ENCODE measurements at regions not wholly inside any gene's neighbourhood (a gene's known extent, or its start where the extent isn't known, plus 50 kb on each side); places are given as distances from the start of the nearest gene placed in this dataset.

GRCh38 chr16:48479329-48479728 is 94.1 kb upstream of the SIAH1 start:
- Histone ChIP-seq H3K9ac (ENCODE audit: low read length) (no peak overlapping the region), H3K4me3 (ENCODE audit: low read length) (no peak overlapping the region), H3K27me3 (ENCODE audit: low read depth, low read length) (peaks cover 23% of the 10 kb centered on the region), H3K9me3 (ENCODE audit: insufficient read depth, low read length) (no peaks in the 10 kb centered on the region), H2AFZ (ENCODE audit: low read depth, low read length) (no peak overlapping the region), H4K20me1 (ENCODE audit: insufficient read depth, low read length) (no peaks in the 10 kb centered on the region), H3K79me2 (ENCODE audit: low read length) (no peaks in the 10 kb centered on the region), H3K4me1 (ENCODE audit: low read length) (no peaks in the 10 kb centered on the region), H3K27ac (ENCODE audit: low read length) (no peak overlapping the region), H3K4me2 (ENCODE audit: low read length) (no peak overlapping the region), H3K36me3 (replicated peaks; ENCODE audit: low read depth, low read length) (no peaks in the 10 kb centered on the region)
- TF ChIP-seq EZH2phosphoT487 (IDR thresholded peaks at IDR 0.05; ENCODE audit: low read depth), result no peak
- TF ChIP-seq CTCF (IDR thresholded peaks at IDR 0.05; ENCODE audit: low read depth, low read length), result no peak

- no peak overlapping the region for H3K9ac ChIP-seq (ENCODE audit: low read length)
- no peaks in the 10 kb centered on the region for H3K36me3 ChIP-seq (replicated peaks; ENCODE audit: low read depth, low read length)
- H3K27ac ChIP-seq (ENCODE audit: low read length), result no peak overlapping the region
- TF ChIP-seq EZH2phosphoT487 (IDR thresholded peaks at IDR 0.05; ENCODE audit: low read depth), result no peak
- TF ChIP-seq CTCF (IDR thresholded peaks at IDR 0.05; ENCODE audit: low read depth, low read length), result no peak
- H3K79me2 ChIP-seq (ENCODE audit: low read length), result no peaks in the 10 kb centered on the region
- H3K4me2 ChIP-seq (ENCODE audit: low read length), result no peak overlapping the region
- no peaks in the 10 kb centered on the region for H4K20me1 ChIP-seq (ENCODE audit: insufficient read depth, low read length)
- no peaks in the 10 kb centered on the region for H3K4me1 ChIP-seq (ENCODE audit: low read length)
- peaks cover 20% of the 10 kb centered on the region for H3K27me3 ChIP-seq (ENCODE audit: low read depth, low read length)
- no peak overlapping the region for H2AFZ ChIP-seq (ENCODE audit: low read depth, low read length)
- no peaks in the 10 kb centered on the region for H3K9me3 ChIP-seq (ENCODE audit: insufficient read depth, low read length)
- no peak overlapping the region for H3K4me3 ChIP-seq (ENCODE audit: low read length)
These were observed 93.2 kb upstream of the SIAH1 start for GRCh38 chr16:48478393-48478792.

- no peak for TF ChIP-seq EZH2phosphoT487 (IDR thresholded peaks at IDR 0.05; ENCODE audit: low read depth)
- no peak for TF ChIP-seq CTCF (IDR thresholded peaks at IDR 0.05; ENCODE audit: low read depth, low read length)
- no peak overlapping the region for H3K4me3 ChIP-seq (ENCODE audit: low read length)
- H2AFZ ChIP-seq (ENCODE audit: low read depth, low read length), result no peak overlapping the region
- H4K20me1 ChIP-seq (ENCODE audit: insufficient read depth, low read length), result no peaks in the 10 kb centered on the region
- H3K27me3 ChIP-seq (ENCODE audit: low read depth, low read length), result 0 out of 2 replicates have a peak, but pooled peaks cover 3% of the 10 kb centered on the region
- no peaks in the 10 kb centered on the region for H3K9me3 ChIP-seq (ENCODE audit: insufficient read depth, low read length)
- H3K36me3 ChIP-seq (replicated peaks; ENCODE audit: low read depth, low read length), result no peaks in the 10 kb centered on the region
- no peaks in the 10 kb centered on the region for H3K4me1 ChIP-seq (ENCODE audit: low read length)
- no peak overlapping the region for H3K4me2 ChIP-seq (ENCODE audit: low read length)
- H3K79me2 ChIP-seq (ENCODE audit: low read length), result no peaks in the 10 kb centered on the region
- H3K9ac ChIP-seq (ENCODE audit: low read length), result no peak overlapping the region
- no peak overlapping the region for H3K27ac ChIP-seq (ENCODE audit: low read length)
These were observed 86.2 kb upstream of the SIAH1 start for GRCh38 chr16:48471435-48471834.

- no peaks in the 10 kb centered on the region for H3K36me3 ChIP-seq (replicated peaks; ENCODE audit: low read depth, low read length)
- H3K4me1 ChIP-seq (ENCODE audit: low read length), result peaks cover 23% of the 10 kb centered on the region
- H3K9me3 ChIP-seq (ENCODE audit: insufficient read depth, low read length), result no peaks in the 10 kb centered on the region
- no peak overlapping the region for H3K4me2 ChIP-seq (ENCODE audit: low read length)
- H4K20me1 ChIP-seq (ENCODE audit: insufficient read depth, low read length), result no peaks in the 10 kb centered on the region
- H2AFZ ChIP-seq (ENCODE audit: low read depth, low read length), result no peak overlapping the region
- H3K79me2 ChIP-seq (ENCODE audit: low read length), result no peaks in the 10 kb centered on the region
- peaks cover 42% of the 10 kb centered on the region for H3K27me3 ChIP-seq (ENCODE audit: low read depth, low read length)
- H3K27ac ChIP-seq (ENCODE audit: low read length), result no peak overlapping the region
- H3K4me3 ChIP-seq (ENCODE audit: low read length), result no peak overlapping the region
- H3K9ac ChIP-seq (ENCODE audit: low read length), result no peak overlapping the region
- TF ChIP-seq CTCF (IDR thresholded peaks at IDR 0.05; ENCODE audit: low read depth, low read length) (no peak), EZH2phosphoT487 (IDR thresholded peaks at IDR 0.05; ENCODE audit: low read depth) (no peak)
These were observed 77.0 kb upstream of the SIAH1 start for GRCh38 chr16:48462106-48462740.

Measured in OCI-LY3 (cell line).